ENCODE measurements at regions not wholly inside any gene's neighbourhood (a gene's known extent, or its start where the extent isn't known, plus 50 kb on each side); places are given as distances from the start of the nearest gene placed in this dataset.
"Not testable (repeated sequence)": the region's sequence is repeated elsewhere in the genome, so short reads cannot be mapped to it uniquely, and the experiment has no call there.

DNA sequence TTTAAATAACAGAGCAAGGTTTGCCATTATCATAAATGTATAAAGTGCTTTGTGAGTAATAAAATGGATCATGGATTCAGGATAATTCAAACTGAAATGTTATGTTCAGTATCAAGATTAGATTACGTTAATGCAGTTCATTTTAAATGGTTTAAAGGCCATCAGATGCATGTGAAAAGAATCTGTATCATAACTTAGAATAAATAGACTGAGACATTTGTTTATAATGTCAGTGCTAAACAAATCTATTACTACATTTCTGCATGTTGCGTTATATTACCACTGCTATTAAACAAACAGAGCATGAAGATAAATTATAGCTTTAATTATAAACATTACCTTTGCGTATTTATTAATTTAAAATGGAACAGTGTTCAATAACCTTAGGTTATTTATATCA is 160.2 kb downstream of the TOX3 start:
- DNase-seq, result no peak

- DNase-seq, result no peak
Measured at GRCh38 chr16:52384378-52384777, 162.6 kb downstream of the TOX3 start.

DNA sequence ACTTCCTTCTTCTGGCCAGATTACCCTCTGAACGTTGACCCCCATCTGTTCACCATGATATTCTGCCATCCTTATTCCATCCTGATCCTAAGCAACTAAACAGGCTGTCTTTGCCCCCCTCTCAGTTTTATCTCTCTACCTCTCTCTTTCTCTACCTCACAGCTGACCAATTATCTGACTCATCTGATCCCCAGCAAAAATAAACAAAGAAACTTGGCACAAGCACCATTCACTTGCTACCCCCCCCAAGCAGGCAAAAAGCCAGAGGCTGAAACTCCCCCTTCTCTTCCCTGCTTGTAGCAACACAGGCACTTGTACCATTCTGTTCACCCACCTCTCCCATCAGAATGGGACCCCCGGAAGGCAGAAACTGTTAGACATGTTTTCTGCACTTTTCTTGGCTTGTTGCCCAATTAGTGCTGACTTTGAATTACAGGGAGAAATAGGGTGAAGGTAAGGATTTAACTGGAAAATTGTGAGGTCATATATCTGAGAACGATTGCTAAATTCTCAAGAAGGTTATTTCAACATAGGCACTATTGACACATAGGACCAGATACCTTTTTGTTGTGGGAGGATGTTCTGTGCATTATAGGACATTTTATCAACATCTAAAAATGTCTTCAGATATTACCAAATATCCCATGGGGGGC is 163.2 kb downstream of the TOX3 start:
- no peak for DNase-seq

GRCh38 chr16:52383119-52383518 is 163.8 kb downstream of the TOX3 start:
- DNase-seq, result no peak

GRCh38 chr16:52379551-52379950 is 167.4 kb downstream of the TOX3 start:
- no peak for DNase-seq

- DNase-seq, result no peak
Measured at GRCh38 chr16:52376676-52377280, 170.2 kb downstream of the TOX3 start.

DNA sequence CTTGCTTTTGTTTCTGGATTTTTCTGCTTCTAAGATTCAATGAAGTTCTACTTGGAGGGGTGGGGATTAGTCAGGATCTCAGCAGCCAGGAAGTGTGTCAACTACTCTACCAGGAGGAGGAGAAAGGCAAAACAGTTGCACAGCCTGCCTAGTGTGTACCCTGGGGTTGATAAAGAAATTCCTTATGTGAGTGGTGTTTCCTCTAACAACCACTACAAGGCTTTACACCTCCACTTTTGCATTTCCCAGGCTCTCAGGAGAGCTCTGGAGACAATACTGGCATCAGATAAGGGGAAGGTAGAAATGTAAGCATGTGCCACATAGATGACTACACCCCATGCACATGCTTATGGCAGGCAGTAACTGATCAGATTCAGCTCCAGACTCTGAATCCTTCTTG is 174.6 kb downstream of the TOX3 start:
- no peak for DNase-seq

GRCh38 chr16:52368859-52369258 is 178.1 kb downstream of the TOX3 start:
- DNase-seq, result no peak

DNA sequence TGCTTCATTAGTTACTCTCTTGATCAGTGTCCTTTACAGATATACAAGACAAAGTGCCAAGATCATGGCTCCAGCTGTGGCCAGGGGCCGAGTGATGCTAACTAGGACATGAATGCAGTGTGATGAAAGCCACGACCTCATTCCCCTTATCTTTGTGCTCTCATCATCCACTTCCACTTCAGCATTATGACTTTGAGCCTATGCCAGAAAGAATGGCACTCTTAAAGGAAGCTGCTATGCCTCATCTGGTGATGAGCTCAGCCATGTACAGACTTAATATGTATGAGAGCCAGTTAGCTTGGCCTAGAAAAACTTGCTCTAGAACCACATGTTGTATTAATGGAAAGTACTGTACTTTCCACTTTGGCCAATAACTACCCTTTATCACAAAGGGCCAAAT is 179.1 kb downstream of the TOX3 start:
- DNase-seq, result no peak

DNA sequence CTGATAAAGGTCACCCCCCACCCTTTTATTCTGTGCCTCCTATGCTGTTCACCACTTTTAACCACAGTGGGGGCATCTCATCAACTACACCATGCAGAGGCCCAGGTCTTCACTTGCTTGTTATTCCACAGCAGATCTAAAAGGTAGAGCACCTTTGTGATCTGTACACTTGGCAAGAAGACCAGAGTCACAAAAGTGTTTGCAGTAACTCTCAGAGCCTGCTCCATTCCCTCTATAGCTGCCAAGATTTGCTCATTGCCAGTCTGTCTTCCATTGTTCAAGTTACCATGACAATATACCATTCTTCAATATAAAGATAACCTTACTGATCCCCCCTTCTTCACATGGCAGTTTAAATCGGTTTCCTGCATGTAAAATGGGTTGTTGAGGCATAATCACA is 180.0 kb downstream of the TOX3 start:
- no peak for DNase-seq

GRCh38 chr16:52364500-52364899 is 182.4 kb downstream of the TOX3 start:
- no peak for DNase-seq

GRCh38 chr16:52363082-52363481 is 183.9 kb downstream of the TOX3 start:
- DNase-seq, result no peak

- DNase-seq, result no peak
Measured at GRCh38 chr16:52357711-52358110, 189.2 kb downstream of the TOX3 start.

DNA sequence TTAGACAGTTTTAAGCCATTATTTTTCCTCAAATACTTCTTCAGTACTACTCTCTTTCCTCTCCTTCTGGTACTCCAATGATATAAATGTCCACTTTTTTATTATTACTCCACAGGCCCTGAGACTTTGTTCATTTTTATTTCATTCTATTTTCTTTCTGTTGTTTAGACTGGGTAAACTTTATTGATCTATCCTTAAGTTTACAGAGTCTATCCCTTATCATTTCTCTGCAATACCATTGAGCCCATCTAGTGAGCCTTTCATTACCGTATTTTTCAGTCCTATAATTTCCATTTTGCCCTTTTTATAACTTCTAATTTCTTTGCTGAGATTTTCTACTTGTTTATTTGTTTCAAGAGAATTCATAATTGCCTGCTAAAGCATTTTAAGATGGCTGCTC is 193.7 kb downstream of the TOX3 start:
- no peak for DNase-seq

DNA sequence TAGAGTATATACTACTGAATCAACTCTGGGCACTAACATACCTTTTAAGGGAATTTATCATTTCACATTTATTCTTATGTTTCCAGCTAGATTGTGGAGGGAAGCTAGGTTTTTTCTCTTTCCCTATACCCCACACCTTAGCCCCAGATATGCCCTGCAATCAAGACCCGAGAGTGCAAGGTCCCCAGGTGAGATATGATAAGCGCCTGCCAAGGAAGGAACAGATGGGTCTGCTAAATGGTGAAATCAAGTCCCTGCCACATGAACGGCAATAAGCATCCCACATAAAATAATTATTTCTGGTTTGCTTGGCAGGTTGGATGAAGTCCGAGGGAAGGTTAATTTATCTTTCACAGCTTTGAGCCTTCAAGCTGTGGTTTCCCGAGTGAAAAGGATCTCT is 195.5 kb downstream of the TOX3 start:
- DNase-seq, result no peak

- no peak for DNase-seq
Measured at GRCh38 chr16:52350031-52350642, 196.8 kb downstream of the TOX3 start.

GRCh38 chr16:52346709-52347108 is 200.2 kb downstream of the TOX3 start:
- DNase-seq, result no peak

GRCh38 chr16:52333673-52334072 is 213.3 kb downstream of the TOX3 start:
- not testable (repeated sequence) for DNase-seq

DNA sequence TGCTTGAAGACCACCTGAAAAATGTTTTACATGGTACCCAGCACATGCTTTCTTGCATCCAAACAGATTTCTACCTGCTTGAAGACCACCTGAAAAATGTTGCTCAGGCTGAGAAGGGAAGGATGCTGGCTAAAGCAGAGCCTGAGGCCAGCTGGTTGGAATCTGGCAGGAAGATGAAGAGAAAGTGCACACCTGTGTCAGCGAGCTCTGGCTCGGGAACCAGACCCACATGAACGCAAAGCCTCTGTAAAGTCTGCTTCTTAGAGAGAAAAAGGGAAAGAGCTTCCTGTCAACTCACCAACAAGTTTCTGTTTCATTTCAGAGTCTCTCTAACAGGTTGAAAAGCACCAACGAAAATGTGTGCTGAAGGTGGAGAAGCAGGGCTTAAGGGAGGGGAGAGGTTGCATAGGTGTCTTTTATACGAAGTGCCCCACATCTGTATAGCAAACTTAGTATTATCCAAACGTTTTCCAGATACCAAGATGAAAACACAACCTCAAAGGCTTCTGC is 226.0 kb downstream of the TOX3 start:
- DNase-seq, result no peak

DNA sequence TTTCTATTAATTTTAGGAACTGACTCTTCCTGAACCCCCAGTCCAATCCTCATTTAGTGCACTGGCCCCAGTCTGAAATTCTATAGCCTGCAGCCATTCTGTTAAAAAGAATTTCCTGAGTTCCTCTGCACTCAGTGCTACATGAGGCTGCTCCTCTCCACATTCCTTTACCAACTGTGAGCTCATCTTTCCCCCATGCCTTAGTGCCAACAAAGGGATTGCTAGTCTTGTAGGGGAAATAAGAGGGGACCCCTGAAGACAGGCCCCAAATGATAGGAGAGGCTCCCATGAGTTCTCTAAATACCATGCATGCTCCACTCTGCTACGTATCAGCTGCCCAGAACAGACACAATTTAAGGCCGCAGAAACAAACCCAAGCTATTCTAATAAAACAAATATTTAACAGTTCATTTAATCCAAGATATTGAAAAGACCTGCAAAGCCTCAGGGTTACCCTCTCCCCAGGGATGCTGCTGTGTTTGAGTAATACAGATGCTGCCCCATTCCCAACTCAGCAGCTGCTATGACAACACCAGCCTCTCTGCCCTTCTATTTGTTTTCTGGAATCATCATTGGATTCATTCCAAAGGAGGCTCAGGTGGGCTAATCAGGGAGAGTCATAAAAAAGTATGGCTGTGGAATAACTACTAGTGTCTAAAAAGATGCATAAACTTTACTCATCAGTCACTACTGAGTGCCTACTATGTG is 228.5 kb downstream of the TOX3 start:
- DNase-seq, result no peak

- no peak for DNase-seq
Measured at GRCh38 chr16:52316241-52316640, 230.7 kb downstream of the TOX3 start.

DNA sequence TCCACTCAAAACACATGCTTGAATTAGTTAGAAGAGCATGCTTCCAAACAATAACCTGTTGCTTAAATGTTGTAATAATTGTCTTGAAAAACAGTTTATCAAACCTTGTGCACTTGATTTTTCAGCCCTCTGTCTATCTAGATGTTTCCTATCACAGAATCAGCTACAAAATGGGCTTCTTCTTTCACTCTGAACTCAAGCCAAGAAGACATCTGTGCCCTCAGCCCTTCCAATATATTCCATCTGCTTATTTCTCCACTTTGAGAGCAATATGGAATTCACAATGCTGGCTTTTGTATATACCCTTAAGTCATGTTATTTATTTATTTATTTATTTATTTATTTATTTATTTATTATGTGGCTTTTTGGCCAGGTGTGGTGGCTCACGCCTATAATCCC is 234.2 kb downstream of the TOX3 start:
- DNase-seq, result no peak
